ENCODE measurements at regions not wholly inside any gene's neighbourhood (a gene's known extent, or its start where the extent isn't known, plus 50 kb on each side); places are given as distances from the start of the nearest gene placed in this dataset.
"Not testable (repeated sequence)": the region's sequence is repeated elsewhere in the genome, so short reads cannot be mapped to it uniquely, and the experiment has no call there.

DNA sequence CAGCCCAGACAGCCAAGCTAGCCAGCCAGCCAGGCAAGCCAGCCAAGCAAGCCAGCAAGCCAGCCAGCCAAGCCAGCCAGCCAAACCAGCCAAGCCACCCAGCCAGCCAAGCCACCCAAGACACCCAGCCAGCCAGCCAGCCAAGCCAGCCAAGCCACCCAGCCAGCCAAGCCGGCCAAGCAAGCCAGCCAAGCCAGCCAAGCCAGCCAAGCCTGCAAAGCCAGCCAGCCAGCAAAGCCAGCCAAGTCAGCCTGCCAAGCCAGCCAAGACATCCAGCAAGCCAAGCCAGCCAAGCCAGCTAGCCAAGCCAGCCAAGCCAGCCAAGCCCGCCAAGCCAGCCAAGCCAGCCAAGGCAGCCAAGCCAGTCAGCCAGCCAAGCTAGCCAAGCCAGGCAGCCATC is 1606.2 kb downstream of the RPIA start:
- H3K27me3 ChIP-seq (ENCODE audit: insufficient read depth, low read length); H3K9me3 ChIP-seq (ENCODE audit: low read depth, low read length); H3K4me3 ChIP-seq (ENCODE audit: low read length); H3K4me1 ChIP-seq (ENCODE audit: insufficient read depth, low read length): not testable (repeated sequence)

DNA sequence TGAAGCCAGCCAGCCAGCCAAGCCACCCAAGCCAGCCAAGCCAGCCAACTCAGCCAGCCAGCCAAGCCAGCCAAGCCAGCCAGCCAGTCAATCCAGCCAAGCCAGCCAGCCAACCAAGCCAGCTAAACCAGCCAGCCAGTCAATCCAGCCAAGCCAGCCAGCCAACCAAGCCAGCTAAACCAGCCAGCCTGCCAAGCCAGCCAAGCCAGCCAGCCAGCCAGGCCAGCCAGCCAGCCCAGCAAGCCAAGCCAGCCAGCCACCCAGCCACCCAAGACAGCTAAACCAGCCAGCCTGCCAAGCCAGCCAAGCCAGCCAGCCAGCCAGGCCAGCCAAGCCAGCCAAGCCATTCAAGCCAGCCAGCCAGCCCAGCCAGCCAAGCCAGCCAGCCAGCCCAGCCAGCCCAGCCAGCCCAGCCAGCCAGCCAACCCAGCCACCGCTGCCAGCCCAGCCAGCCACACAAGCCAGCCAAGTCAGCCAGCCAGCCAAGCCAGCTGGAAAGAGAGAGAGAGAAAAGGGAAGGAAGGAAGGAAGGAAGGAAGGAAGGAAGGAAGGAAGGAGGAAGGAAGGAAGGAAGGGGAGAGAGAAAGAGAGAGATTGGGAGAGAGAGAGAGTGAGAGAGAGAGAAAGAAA is 1606.8 kb downstream of the RPIA start:
- not testable (repeated sequence) for H3K4me1 ChIP-seq (ENCODE audit: insufficient read depth, low read length); H3K27me3 ChIP-seq (ENCODE audit: insufficient read depth, low read length); H3K4me3 ChIP-seq (ENCODE audit: low read length); H3K9me3 ChIP-seq (ENCODE audit: low read depth, low read length)

- H3K9me3 ChIP-seq (ENCODE audit: low read depth, low read length); H3K4me3 ChIP-seq (ENCODE audit: low read length); H3K4me1 ChIP-seq (ENCODE audit: insufficient read depth, low read length); H3K27me3 ChIP-seq (ENCODE audit: insufficient read depth, low read length): not testable (repeated sequence)
Measured at GRCh38 chr2:90298983-90299382, 1607.5 kb downstream of the RPIA start.

- not testable (repeated sequence) for H3K4me3 ChIP-seq (ENCODE audit: low read length); H3K4me1 ChIP-seq (ENCODE audit: insufficient read depth, low read length); H3K27me3 ChIP-seq (ENCODE audit: insufficient read depth, low read length); H3K9me3 ChIP-seq (ENCODE audit: low read depth, low read length)
Measured at GRCh38 chr2:90322982-90323381, 1631.5 kb downstream of the RPIA start.

GRCh38 chr2:90323612-90324558 is 1632.4 kb downstream of the RPIA start:
- not testable (repeated sequence) for H3K9me3 ChIP-seq (ENCODE audit: low read depth, low read length); H3K4me1 ChIP-seq (ENCODE audit: insufficient read depth, low read length); H3K27me3 ChIP-seq (ENCODE audit: insufficient read depth, low read length); H3K4me3 ChIP-seq (ENCODE audit: low read length)

DNA sequence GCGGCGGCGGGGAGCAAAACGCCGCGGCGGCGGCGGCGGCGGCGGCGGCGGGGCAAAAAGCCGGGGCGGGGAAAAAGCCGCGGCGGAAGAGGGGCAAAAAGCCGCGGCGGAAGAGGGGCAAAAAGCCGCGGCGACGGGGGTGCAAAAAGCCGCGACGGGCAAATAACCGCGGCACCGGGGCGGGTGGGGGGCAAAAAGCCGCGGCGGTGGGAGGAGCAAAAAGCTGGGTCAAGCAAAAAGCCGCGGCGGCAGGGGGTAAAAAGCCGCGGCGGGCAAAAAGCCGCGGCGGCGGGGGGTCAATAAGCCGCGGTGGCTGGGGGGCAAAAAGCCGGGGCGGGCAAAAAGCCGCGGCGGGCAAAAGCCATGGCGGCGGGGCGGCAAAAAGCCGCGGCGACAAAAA is 1633.2 kb downstream of the RPIA start:
- H3K4me1 ChIP-seq (ENCODE audit: insufficient read depth, low read length); H3K4me3 ChIP-seq (ENCODE audit: low read length): not testable (repeated sequence)

DNA sequence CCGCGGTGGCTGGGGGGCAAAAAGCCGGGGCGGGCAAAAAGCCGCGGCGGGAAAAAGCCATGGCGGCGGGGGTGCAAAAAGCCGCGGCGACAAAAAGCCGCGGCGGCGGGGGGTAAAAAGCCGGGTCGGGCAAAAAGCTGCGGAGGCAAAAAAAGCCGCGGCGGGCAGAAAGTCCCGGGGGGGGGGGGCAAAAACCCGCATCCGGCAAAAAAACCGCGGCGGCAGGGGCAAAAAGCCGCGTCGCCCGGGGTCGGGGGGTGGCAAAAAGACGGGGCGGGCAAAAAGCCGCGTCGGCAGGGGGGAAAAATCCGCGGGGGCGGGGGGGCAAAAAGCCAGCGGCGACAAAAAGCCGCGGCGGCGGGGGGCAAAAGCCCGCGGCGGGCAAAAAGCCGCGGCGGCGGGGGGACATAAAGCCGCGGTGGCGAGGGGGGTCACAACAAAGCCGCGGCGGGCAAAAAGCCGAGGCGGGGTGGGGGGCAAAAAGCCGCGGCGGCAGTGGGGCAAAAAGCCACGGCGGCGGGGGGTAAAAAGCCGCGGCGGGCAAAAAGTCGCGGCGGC is 1634.4 kb downstream of the RPIA start:
- H3K9me3 ChIP-seq (ENCODE audit: low read depth, low read length); H3K4me3 ChIP-seq (ENCODE audit: low read length); H3K4me1 ChIP-seq (ENCODE audit: insufficient read depth, low read length); H3K27me3 ChIP-seq (ENCODE audit: insufficient read depth, low read length): not testable (repeated sequence)

More for the DNA sequence above, 1633.2 kb downstream of the RPIA start:
- not testable (repeated sequence) for H3K27me3 ChIP-seq (ENCODE audit: insufficient read depth, low read length); H3K9me3 ChIP-seq (ENCODE audit: low read depth, low read length)

GRCh38 chr2:90355546-90355945 is 1664.1 kb downstream of the RPIA start:
- not testable (repeated sequence) for H3K4me1 ChIP-seq (ENCODE audit: insufficient read depth, low read length); H3K9me3 ChIP-seq (ENCODE audit: low read depth, low read length); H3K4me3 ChIP-seq (ENCODE audit: low read length); H3K27me3 ChIP-seq (ENCODE audit: insufficient read depth, low read length)

DNA sequence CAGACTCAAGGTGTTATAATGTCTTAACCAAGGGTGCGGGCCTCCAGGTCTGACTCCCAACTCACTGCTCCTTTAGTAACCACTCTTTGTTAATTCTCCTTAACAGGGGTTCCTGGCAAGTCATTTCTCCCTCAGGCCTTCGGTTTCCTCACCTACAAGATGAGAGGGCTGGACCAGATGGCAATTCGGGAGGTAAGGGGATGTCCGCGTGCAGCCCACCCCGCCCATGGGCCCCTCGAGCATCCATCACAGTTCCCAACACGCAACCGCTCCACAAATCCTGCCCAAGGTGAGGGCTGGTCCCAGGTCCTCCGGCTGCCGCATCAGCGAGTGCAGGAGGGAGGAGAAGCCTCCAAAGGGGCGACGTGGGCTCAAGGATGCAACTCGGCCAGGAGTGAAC is 1667.9 kb downstream of the RPIA start:
- H3K27me3 ChIP-seq (ENCODE audit: insufficient read depth, low read length); H3K4me1 ChIP-seq (ENCODE audit: insufficient read depth, low read length); H3K9me3 ChIP-seq (ENCODE audit: low read depth, low read length); H3K4me3 ChIP-seq (ENCODE audit: low read length): not testable (repeated sequence)

- not testable (repeated sequence) for H3K4me1 ChIP-seq (ENCODE audit: insufficient read depth, low read length); H3K9me3 ChIP-seq (ENCODE audit: low read depth, low read length); H3K27me3 ChIP-seq (ENCODE audit: insufficient read depth, low read length); H3K4me3 ChIP-seq (ENCODE audit: low read length)
Measured at GRCh38 chr2:90359887-90360730, 1668.6 kb downstream of the RPIA start.

- H3K4me3 ChIP-seq (ENCODE audit: low read length); H3K9me3 ChIP-seq (ENCODE audit: low read depth, low read length); H3K4me1 ChIP-seq (ENCODE audit: insufficient read depth, low read length); H3K27me3 ChIP-seq (ENCODE audit: insufficient read depth, low read length): not testable (repeated sequence)
Measured at GRCh38 chr2:90360731-90361035, 1669.2 kb downstream of the RPIA start.
